WTC11 (cell line): ENCODE measurements at regions not wholly inside any gene's neighbourhood (a gene's known extent, or its start where the extent isn't known, plus 50 kb on each side); places are given as distances from the start of the nearest gene placed in this dataset.

Experiments used
- ATAC-seq: fragments of 200-7000 bp; cut with Tn5 transposase; 2 replicates; pipeline ENCODE4 v1.10.0; 2021; ENCODE audit warnings: mild to moderate bottlenecking, moderate library complexity
- CTCF ChIA-PET: fragments of 300-600 bp; sonication (Branson Sonifier 250); formaldehyde crosslinking; loops from one replicate; lab custom pipeline; 2021; ENCODE audit warnings: antibody characterized with exemption; lab: Charles Lee
- POLR2A ChIA-PET: fragments of 350-600 bp; sonication (Branson Sonifier 250); formaldehyde crosslinking; loops from one replicate; lab custom pipeline; 2021; ENCODE audit warnings: antibody characterized with exemption; lab: Charles Lee
- DNase-seq: peaks from one replicate; pipeline ENCODE4 v3.0.0; 2021; ENCODE audit warnings: low spot score
- H3K27ac Mint-ChIP-seq: 2 replicates; pipeline ENCODE4 v1.8.0; 2021; ENCODE audit warnings: mixed read lengths
- H3K27me3 Mint-ChIP-seq: 2 replicates; pipeline ENCODE4 v1.8.0; 2021; ENCODE audit warnings: low read depth, mild to moderate bottlenecking, moderate library complexity, mixed read lengths
- H3K36me3 Mint-ChIP-seq: 2 replicates; pipeline ENCODE4 v1.8.0; 2021; ENCODE audit warnings: mixed read lengths
- H3K4me1 Mint-ChIP-seq: 2 replicates; pipeline ENCODE4 v1.8.0; 2022; ENCODE audit warnings: mixed read lengths
- H3K4me3 Mint-ChIP-seq: 2 replicates; pipeline ENCODE4 v1.8.0; 2021; ENCODE audit warnings: mild to moderate bottlenecking, moderate library complexity, mixed read lengths
- H3K9me3 Mint-ChIP-seq: 2 replicates; pipeline ENCODE4 v1.8.0; 2021; ENCODE audit warnings: mixed read lengths
- CREB1 ChIP-seq: sonication (generic); formaldehyde crosslinking; IDR thresholded peaks from 2 replicates; pipeline ENCODE4 v1.8.0; 2023; ENCODE audit warnings: mild to moderate bottlenecking, missing genetic modification reagents
- FOXJ3 ChIP-seq: sonication (generic); formaldehyde crosslinking; IDR thresholded peaks from 2 replicates; pipeline ENCODE4 v1.9.0; 2021; ENCODE audit warnings: missing genetic modification reagents, mild to moderate bottlenecking, borderline replicate concordance
- GRHL2 ChIP-seq: fragments of 250-450 bp; sonication (Bioruptor Pico); IDR thresholded peaks from 2 replicates; pipeline ENCODE4 v1.8.0; 2022; ENCODE audit warnings: mild to moderate bottlenecking, moderate library complexity; ENCODE audit not compliant: insufficient replicate concordance, severe bottlenecking
- JAZF1 ChIP-seq: fragments of 250-450 bp; sonication (Bioruptor Pico); IDR thresholded peaks from 2 replicates; pipeline ENCODE4 v1.9.0; 2021; ENCODE audit warnings: moderate library complexity, mild to moderate bottlenecking, inconsistent platforms
- JUN ChIP-seq: sonication (generic); formaldehyde crosslinking; IDR thresholded peaks from 2 replicates; pipeline ENCODE4 v1.8.0; 2023; ENCODE audit warnings: mild to moderate bottlenecking, missing genetic modification reagents
- KAT7 ChIP-seq: sonication (generic); formaldehyde crosslinking; IDR thresholded peaks from 2 replicates; pipeline ENCODE4 v1.8.1; 2023; ENCODE audit warnings: missing genetic modification reagents, mild to moderate bottlenecking, borderline replicate concordance
- MXD4 ChIP-seq: fragments of 250-450 bp; sonication (Bioruptor Pico); IDR thresholded peaks from 2 replicates; pipeline ENCODE4 v1.8.0; 2021; ENCODE audit warnings: mild to moderate bottlenecking, moderate library complexity, borderline replicate concordance
- NFE2L1 ChIP-seq: sonication (generic); formaldehyde crosslinking; IDR thresholded peaks from 2 replicates; pipeline ENCODE4 v1.8.1; 2023; ENCODE audit warnings: missing genetic modification reagents
- NR2C2 ChIP-seq: sonication (generic); formaldehyde crosslinking; IDR thresholded peaks from 2 replicates; pipeline ENCODE4 v1.8.0; 2022; ENCODE audit warnings: mild to moderate bottlenecking, missing genetic modification reagents
- RORB ChIP-seq: fragments of 250-450 bp; sonication (Bioruptor Pico); IDR thresholded peaks from 2 replicates; pipeline ENCODE4 v1.9.0; 2021; ENCODE audit warnings: mild to moderate bottlenecking
- SP1 ChIP-seq: sonication (generic); formaldehyde crosslinking; conservative IDR thresholded peaks from 2 replicates; pipeline ENCODE4 v1.8.1; 2022; ENCODE audit warnings: missing genetic modification reagents
- TCF7 ChIP-seq: sonication (generic); formaldehyde crosslinking; IDR thresholded peaks from 2 replicates; pipeline ENCODE4 v1.8.0; 2022; ENCODE audit warnings: mild to moderate bottlenecking, low read depth, missing genetic modification reagents, moderate library complexity
- TEAD1 ChIP-seq: sonication (generic); formaldehyde crosslinking; IDR thresholded peaks from 2 replicates; pipeline ENCODE4 v1.8.0; 2022; ENCODE audit warnings: mild to moderate bottlenecking, missing genetic modification reagents
- TEAD4 ChIP-seq: sonication (generic); formaldehyde crosslinking; IDR thresholded peaks from 2 replicates; pipeline ENCODE4 v1.8.0; 2022; ENCODE audit warnings: mild to moderate bottlenecking, missing genetic modification reagents
- ZBTB21 ChIP-seq: sonication (generic); formaldehyde crosslinking; IDR thresholded peaks from 2 replicates; pipeline ENCODE4 v1.8.1; 2023; ENCODE audit warnings: mild to moderate bottlenecking, missing genetic modification reagents, borderline replicate concordance
- ZNF232 ChIP-seq: sonication (generic); formaldehyde crosslinking; IDR thresholded peaks from 2 replicates; pipeline ENCODE4 v1.8.0; 2022; ENCODE audit warnings: mild to moderate bottlenecking, missing genetic modification reagents
- ZNF317 ChIP-seq: sonication (generic); formaldehyde crosslinking; IDR thresholded peaks from 2 replicates; pipeline ENCODE4 v1.8.1; 2023; ENCODE audit warnings: low read depth, mild to moderate bottlenecking, moderate library complexity, missing genetic modification reagents, borderline replicate concordance
- ZNF396 ChIP-seq: fragments of 250-450 bp; sonication (Bioruptor Pico); IDR thresholded peaks from 2 replicates; pipeline ENCODE4 v1.8.0; 2021; ENCODE audit warnings: mild to moderate bottlenecking, moderate library complexity, borderline replicate concordance
- ZNF423 ChIP-seq: fragments of 250-450 bp; sonication (Bioruptor Pico); IDR thresholded peaks from 2 replicates; pipeline ENCODE4 v2.1.2; 2022; ENCODE audit warnings: mild to moderate bottlenecking, moderate library complexity
- TF ChIP-seq, protein P1 (sequence below): sonication (generic); formaldehyde crosslinking; IDR thresholded peaks from 2 replicates; pipeline ENCODE4 v1.8.0; 2023; ENCODE audit warnings: missing genetic modification reagents, mild to moderate bottlenecking, borderline replicate concordance
- TF ChIP-seq, protein P2 (sequence below): sonication (generic); formaldehyde crosslinking; IDR thresholded peaks from 2 replicates; pipeline ENCODE4 v1.8.0; 2022; ENCODE audit warnings: mild to moderate bottlenecking, missing genetic modification reagents
- TF ChIP-seq, protein P3 (sequence below): sonication (generic); formaldehyde crosslinking; IDR thresholded peaks from 2 replicates; pipeline ENCODE4 v1.8.1; 2023; ENCODE audit warnings: mild to moderate bottlenecking, missing genetic modification reagents, moderate library complexity
- TF ChIP-seq, protein P4 (sequence below): fragments of 250-450 bp; sonication (Bioruptor Pico); conservative IDR thresholded peaks from 2 replicates; pipeline ENCODE4 v1.9.0; 2021; ENCODE audit warnings: mild to moderate bottlenecking
- TF ChIP-seq, protein P5 (sequence below): fragments of 250-450 bp; sonication (Bioruptor Pico); IDR thresholded peaks from 2 replicates; pipeline ENCODE4 v1.9.0; 2021; ENCODE audit warnings: mild to moderate bottlenecking, borderline replicate concordance

DNA sequence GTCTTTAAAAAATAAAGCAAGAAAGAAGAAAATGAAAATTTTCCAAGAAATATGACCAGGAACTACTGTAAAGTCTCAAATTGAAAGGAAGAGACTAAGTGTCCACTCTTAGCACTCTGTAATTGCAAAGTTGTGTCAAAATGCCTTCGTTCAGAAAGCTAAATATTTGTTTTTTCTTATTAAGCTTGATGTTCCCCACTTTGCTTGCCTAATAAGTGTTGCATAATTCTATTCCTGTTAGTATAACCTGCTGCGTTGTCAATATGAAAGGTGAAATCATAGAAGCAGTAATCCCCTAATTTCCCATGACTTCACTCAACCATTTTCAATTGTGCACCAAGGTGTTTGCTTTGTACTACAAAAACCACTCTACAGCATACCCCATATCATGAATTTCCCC, 442.9 kb upstream of the CTSO start:
- no peaks in the 10 kb centered on the region for H3K27me3 Mint-ChIP-seq
- H3K4me3 Mint-ChIP-seq = no peak overlapping the region
- H3K27ac Mint-ChIP-seq = no peak overlapping the region
- H3K9me3 Mint-ChIP-seq = peaks cover 19% of the 10 kb centered on the region
- CTCF ChIA-PET = no interaction called here
- DNase-seq = no peak
- no peaks in the 10 kb centered on the region for H3K4me1 Mint-ChIP-seq
- no peak for ATAC-seq
- H3K36me3 Mint-ChIP-seq = peaks cover 11% of the 10 kb centered on the region
- POLR2A ChIA-PET = no interaction called here
- TF ChIP-seq NR2C2 (CRISPR knock-in tag) = no peak
- TF ChIP-seq FOXJ3 (CRISPR knock-in tag) = no peak
- TF ChIP-seq KAT7 (CRISPR knock-in tag) = no peak
- TF ChIP-seq ZNF423 = no peak
- TF ChIP-seq, protein P1, sequence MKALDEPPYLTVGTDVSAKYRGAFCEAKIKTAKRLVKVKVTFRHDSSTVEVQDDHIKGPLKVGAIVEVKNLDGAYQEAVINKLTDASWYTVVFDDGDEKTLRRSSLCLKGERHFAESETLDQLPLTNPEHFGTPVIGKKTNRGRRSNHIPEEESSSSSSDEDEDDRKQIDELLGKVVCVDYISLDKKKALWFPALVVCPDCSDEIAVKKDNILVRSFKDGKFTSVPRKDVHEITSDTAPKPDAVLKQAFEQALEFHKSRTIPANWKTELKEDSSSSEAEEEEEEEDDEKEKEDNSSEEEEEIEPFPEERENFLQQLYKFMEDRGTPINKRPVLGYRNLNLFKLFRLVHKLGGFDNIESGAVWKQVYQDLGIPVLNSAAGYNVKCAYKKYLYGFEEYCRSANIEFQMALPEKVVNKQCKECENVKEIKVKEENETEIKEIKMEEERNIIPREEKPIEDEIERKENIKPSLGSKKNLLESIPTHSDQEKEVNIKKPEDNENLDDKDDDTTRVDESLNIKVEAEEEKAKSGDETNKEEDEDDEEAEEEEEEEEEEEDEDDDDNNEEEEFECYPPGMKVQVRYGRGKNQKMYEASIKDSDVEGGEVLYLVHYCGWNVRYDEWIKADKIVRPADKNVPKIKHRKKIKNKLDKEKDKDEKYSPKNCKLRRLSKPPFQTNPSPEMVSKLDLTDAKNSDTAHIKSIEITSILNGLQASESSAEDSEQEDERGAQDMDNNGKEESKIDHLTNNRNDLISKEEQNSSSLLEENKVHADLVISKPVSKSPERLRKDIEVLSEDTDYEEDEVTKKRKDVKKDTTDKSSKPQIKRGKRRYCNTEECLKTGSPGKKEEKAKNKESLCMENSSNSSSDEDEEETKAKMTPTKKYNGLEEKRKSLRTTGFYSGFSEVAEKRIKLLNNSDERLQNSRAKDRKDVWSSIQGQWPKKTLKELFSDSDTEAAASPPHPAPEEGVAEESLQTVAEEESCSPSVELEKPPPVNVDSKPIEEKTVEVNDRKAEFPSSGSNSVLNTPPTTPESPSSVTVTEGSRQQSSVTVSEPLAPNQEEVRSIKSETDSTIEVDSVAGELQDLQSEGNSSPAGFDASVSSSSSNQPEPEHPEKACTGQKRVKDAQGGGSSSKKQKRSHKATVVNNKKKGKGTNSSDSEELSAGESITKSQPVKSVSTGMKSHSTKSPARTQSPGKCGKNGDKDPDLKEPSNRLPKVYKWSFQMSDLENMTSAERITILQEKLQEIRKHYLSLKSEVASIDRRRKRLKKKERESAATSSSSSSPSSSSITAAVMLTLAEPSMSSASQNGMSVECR (CRISPR knock-in tag) = no peak
- no peak for TF ChIP-seq RORB (CRISPR knock-in tag)
- no peak for TF ChIP-seq JUN

DNA sequence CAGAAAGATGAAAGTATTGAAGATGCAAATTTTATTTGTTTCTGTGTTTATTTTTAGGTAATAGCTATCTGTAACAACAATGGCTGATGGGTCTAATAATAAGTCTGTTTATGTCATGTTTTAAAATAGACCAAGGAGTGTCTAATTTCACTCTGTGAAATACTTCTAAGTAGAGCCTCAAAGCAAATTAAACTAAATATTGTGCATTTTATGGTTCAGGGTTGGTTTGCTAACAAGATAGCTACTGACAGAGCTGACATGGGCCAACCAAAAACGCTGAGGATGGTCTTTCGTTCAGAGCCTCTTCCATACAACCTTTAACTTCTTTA, 437.6 kb upstream of the CTSO start:
- ATAC-seq (no peak), DNase-seq (no peak)
- ChIA-PET POLR2A (no interaction called here), CTCF (no interaction called here)
- no peak overlapping the region for H3K27ac Mint-ChIP-seq
- TF ChIP-seq ZNF317 (CRISPR knock-in tag) (no peak), MXD4 (CRISPR knock-in tag) (no peak), ZNF232 (CRISPR knock-in tag) (no peak), TEAD4 (CRISPR knock-in tag) (no peak), TCF7 (CRISPR knock-in tag) (no peak), JAZF1 (CRISPR knock-in tag) (no peak), ZBTB21 (CRISPR knock-in tag) (no peak), GRHL2 (CRISPR knock-in tag) (no peak), SP1 (CRISPR knock-in tag) (no peak), NFE2L1 (CRISPR knock-in tag) (no peak), ZNF396 (CRISPR knock-in tag) (no peak), TEAD1 (CRISPR knock-in tag) (no peak), CREB1 (CRISPR knock-in tag) (no peak)
- TF ChIP-seq, protein P2, sequence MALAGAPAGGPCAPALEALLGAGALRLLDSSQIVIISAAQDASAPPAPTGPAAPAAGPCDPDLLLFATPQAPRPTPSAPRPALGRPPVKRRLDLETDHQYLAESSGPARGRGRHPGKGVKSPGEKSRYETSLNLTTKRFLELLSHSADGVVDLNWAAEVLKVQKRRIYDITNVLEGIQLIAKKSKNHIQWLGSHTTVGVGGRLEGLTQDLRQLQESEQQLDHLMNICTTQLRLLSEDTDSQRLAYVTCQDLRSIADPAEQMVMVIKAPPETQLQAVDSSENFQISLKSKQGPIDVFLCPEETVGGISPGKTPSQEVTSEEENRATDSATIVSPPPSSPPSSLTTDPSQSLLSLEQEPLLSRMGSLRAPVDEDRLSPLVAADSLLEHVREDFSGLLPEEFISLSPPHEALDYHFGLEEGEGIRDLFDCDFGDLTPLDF (CRISPR knock-in tag) = no peak
- TF ChIP-seq, protein P3, sequence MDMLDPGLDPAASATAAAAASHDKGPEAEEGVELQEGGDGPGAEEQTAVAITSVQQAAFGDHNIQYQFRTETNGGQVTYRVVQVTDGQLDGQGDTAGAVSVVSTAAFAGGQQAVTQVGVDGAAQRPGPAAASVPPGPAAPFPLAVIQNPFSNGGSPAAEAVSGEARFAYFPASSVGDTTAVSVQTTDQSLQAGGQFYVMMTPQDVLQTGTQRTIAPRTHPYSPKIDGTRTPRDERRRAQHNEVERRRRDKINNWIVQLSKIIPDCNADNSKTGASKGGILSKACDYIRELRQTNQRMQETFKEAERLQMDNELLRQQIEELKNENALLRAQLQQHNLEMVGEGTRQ (CRISPR knock-in tag) = no peak
- TF ChIP-seq, protein P4, sequence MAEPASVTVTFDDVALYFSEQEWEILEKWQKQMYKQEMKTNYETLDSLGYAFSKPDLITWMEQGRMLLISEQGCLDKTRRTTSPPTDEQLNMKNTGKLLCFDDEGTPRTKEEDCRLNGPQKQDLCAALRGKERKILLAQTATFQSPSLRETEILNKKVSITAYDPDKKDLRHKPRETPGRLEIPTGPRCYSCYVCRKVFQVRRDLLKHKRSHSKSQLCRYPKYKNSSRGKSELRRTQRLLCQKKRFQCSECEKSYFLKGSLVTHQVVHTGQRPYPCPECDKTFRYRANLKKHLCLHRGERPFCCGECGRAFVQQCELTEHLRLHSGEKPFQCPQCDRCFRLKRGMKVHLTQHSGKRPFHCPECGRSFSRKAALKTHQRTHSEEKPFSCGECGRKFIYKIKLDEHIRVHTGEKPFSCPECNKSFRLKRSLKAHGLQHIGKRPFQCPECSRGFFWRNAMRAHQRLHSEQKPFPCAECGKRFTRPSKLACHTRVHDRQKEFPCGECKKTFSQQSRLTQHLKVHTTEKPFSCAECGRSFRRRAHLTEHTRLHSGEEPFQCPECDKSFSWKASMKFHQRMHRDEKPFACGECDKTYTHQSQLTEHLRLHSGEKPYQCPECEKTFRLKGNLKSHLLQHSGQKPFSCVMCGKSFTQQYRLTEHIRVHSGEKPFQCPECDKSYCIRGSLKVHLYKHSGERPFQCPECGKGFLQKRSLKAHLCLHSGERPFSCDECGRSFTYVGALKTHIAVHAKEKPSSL = no peak
- TF ChIP-seq, protein P5, sequence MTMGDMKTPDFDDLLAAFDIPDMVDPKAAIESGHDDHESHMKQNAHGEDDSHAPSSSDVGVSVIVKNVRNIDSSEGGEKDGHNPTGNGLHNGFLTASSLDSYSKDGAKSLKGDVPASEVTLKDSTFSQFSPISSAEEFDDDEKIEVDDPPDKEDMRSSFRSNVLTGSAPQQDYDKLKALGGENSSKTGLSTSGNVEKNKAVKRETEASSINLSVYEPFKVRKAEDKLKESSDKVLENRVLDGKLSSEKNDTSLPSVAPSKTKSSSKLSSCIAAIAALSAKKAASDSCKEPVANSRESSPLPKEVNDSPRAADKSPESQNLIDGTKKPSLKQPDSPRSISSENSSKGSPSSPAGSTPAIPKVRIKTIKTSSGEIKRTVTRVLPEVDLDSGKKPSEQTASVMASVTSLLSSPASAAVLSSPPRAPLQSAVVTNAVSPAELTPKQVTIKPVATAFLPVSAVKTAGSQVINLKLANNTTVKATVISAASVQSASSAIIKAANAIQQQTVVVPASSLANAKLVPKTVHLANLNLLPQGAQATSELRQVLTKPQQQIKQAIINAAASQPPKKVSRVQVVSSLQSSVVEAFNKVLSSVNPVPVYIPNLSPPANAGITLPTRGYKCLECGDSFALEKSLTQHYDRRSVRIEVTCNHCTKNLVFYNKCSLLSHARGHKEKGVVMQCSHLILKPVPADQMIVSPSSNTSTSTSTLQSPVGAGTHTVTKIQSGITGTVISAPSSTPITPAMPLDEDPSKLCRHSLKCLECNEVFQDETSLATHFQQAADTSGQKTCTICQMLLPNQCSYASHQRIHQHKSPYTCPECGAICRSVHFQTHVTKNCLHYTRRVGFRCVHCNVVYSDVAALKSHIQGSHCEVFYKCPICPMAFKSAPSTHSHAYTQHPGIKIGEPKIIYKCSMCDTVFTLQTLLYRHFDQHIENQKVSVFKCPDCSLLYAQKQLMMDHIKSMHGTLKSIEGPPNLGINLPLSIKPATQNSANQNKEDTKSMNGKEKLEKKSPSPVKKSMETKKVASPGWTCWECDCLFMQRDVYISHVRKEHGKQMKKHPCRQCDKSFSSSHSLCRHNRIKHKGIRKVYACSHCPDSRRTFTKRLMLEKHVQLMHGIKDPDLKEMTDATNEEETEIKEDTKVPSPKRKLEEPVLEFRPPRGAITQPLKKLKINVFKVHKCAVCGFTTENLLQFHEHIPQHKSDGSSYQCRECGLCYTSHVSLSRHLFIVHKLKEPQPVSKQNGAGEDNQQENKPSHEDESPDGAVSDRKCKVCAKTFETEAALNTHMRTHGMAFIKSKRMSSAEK (CRISPR knock-in tag) = no peak
- peaks cover 14% of the 10 kb centered on the region for H3K4me1 Mint-ChIP-seq
- H3K9me3 Mint-ChIP-seq = peaks cover 19% of the 10 kb centered on the region
- no peak overlapping the region for H3K4me3 Mint-ChIP-seq
- H3K36me3 Mint-ChIP-seq = peaks cover 11% of the 10 kb centered on the region
- H3K27me3 Mint-ChIP-seq = no peaks in the 10 kb centered on the region
